RWPE1 (cell line): ENCODE measurements at regions not wholly inside any gene's neighbourhood (a gene's known extent, or its start where the extent isn't known, plus 50 kb on each side); places are given as distances from the start of the nearest gene placed in this dataset.

ENCODE experiments used
- CTCF ChIA-PET: fragments of 350-600 bp; sonication (Branson Sonifier 250); formaldehyde crosslinking; extraction: SDS; loops from one replicate; lab custom pipeline; 2021; lab: Yijun Ruan, JAX
- POLR2A ChIA-PET: fragments of 400-600 bp; formaldehyde crosslinking; extraction: SDS; loops from one replicate; lab custom pipeline; 2020; ENCODE audit warnings: antibody characterized with exemption; ENCODE audit not compliant: low non-redundant PET; lab: Yijun Ruan, JAX
- DNase-seq: peaks from one replicate; pipeline ENCODE4 v3.0.0; 2012; ENCODE audit warnings: low spot score
- H3K27ac ChIP-seq: fragments of 450-650 bp; 2 replicates; pipeline ENCODE4 v1.5.1; 2017
- TF ChIP-seq, protein P1 (sequence below): fragments of 450-650 bp; conservative IDR thresholded peaks from 2 replicates; pipeline ENCODE4 v1.5.1; 2017; ENCODE audit warnings: low read depth, mild to moderate bottlenecking

GRCh38 chr3:147049305-147049704 lies 357.0 kb downstream of the ZIC4 start:
- ChIA-PET POLR2A (no interaction called here), CTCF (no interaction called here)
- TF ChIP-seq, protein P1, sequence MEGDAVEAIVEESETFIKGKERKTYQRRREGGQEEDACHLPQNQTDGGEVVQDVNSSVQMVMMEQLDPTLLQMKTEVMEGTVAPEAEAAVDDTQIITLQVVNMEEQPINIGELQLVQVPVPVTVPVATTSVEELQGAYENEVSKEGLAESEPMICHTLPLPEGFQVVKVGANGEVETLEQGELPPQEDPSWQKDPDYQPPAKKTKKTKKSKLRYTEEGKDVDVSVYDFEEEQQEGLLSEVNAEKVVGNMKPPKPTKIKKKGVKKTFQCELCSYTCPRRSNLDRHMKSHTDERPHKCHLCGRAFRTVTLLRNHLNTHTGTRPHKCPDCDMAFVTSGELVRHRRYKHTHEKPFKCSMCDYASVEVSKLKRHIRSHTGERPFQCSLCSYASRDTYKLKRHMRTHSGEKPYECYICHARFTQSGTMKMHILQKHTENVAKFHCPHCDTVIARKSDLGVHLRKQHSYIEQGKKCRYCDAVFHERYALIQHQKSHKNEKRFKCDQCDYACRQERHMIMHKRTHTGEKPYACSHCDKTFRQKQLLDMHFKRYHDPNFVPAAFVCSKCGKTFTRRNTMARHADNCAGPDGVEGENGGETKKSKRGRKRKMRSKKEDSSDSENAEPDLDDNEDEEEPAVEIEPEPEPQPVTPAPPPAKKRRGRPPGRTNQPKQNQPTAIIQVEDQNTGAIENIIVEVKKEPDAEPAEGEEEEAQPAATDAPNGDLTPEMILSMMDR: no peak
- H3K27ac ChIP-seq: no peak overlapping the region
- DNase-seq: no peak

- POLR2A ChIA-PET: no interaction called here
- TF ChIP-seq, protein P1: no peak
- CTCF ChIA-PET: no interaction called here
- no peak overlapping the region for H3K27ac ChIP-seq
- no peak for DNase-seq
Observed at GRCh38 chr3:147046916-147047315, 359.4 kb downstream of the ZIC4 start.

- no peak overlapping the region for H3K27ac ChIP-seq
- TF ChIP-seq, protein P1: no peak
- ChIA-PET CTCF (no interaction called here), POLR2A (no interaction called here)
- no peak for DNase-seq
Observed at GRCh38 chr3:147038481-147038880, 367.9 kb downstream of the ZIC4 start.

GRCh38 chr3:147034359-147034758 lies 372.0 kb downstream of the ZIC4 start:
- CTCF ChIA-PET: interaction anchor here (0.6 kb wide), 1 partner anchor 114 kb away, joined by 3 read pairs; no protein-coding TSS in a partner anchor
- no peak overlapping the region for H3K27ac ChIP-seq
- POLR2A ChIA-PET: no interaction called here
- DNase-seq: no peak
- TF ChIP-seq, protein P1: no peak

DNA sequence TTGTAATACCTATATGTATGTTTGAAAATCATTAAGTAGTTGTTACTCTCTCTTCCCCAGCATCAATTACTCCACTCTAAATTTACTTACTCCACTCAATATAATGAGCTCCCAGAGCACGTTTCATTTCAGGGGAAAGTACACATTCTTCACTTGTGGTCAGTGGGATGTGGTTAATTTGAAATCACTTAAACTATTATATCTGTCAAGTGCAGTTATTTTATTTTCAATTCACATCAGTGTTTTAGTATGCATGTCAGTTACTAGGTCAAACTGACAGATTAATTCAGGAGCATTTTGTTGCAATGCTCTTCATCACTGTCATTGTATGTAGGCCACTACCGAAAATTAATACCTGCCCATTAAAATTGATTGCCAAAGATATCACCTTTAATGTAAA lies 376.1 kb downstream of the ZIC4 start:
- no peak for DNase-seq
- POLR2A ChIA-PET: no interaction called here
- no peak overlapping the region for H3K27ac ChIP-seq
- CTCF ChIA-PET: no interaction called here
- TF ChIP-seq, protein P1: no peak

DNA sequence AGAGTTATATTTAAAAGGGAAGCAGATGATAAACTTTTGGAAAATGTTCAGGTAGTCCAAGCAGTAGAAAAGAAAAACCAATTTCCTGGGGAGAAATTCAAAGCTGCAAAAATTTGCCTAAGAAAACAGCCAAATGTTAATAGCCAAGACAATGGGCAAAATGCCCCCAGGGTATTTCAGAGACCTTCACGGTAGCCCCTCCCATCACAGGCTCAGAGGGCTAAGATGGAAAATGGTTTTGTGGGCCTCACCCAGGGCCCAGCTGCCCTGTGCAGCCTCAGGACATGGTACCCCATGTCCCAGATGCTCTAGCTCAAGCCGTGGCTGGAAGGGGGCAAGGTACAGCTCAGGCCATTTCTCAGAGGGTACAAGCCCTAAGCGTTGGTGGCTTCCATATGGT lies 391.0 kb downstream of the ZIC4 start:
- TF ChIP-seq, protein P1: no peak
- POLR2A ChIA-PET: no interaction called here
- CTCF ChIA-PET: interaction anchor here (0.6 kb wide), 1 partner anchor 27 kb away, joined by 4 read pairs; no protein-coding TSS in a partner anchor

DNA sequence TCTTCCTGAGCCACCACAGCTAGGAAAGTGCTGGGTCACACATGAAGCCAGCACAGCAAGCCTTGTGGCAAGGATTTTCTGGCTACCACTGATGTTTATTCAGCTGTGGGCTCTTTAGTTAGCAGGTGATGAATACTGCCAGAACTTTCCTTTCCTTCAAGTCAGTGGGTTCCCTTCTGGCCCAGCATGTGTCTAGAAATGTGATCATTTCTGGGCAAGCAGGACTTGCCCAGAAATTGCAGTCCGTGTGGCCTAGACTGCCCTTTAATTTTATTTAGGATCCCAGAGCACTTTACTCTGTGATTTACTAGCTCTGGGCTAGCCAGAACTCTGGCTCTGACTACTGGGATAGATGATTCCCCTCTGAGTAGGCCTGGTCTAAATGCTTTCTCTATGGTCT lies 397.5 kb downstream of the ZIC4 start:
- CTCF ChIA-PET: interaction anchor here (0.6 kb wide), 1 partner anchor 143 kb away, joined by 3 read pairs; no protein-coding TSS in a partner anchor
- POLR2A ChIA-PET: no interaction called here
- TF ChIP-seq, protein P1: no peak
- no peak for DNase-seq
- no peak overlapping the region for H3K27ac ChIP-seq

More for the DNA sequence above, 391.0 kb downstream of the ZIC4 start:
- H3K27ac ChIP-seq: no peak overlapping the region
- no peak for DNase-seq
